GM12878 (cell line): ENCODE measurements at regions not wholly inside any gene's neighbourhood (a gene's known extent, or its start where the extent isn't known, plus 50 kb on each side); places are given as distances from the start of the nearest gene placed in this dataset.

Experiments used
- ATAC-seq: fragments of 200-7000 bp; cut with Tn5 transposase; 3 replicates; pipeline ENCODE4 v1.9.1; 2020; ENCODE audit warnings: mild to moderate bottlenecking, moderate library complexity
- BruUV-seq: library from RNA; stranded (reverse); fragments of 400-500 nt; replicated peaks from 2 replicates; lab custom pipeline; 2021; lab: Mats Ljungman, UMichigan
- CTCF ChIA-PET: fragments of 300-600 bp; sonication (Branson Sonifier 250); formaldehyde crosslinking; extraction: SDS; loops from one replicate; lab custom pipeline; 2021; ENCODE audit warnings: inconsistent platforms; lab: Yijun Ruan, JAX
- POLR2A ChIA-PET: fragments of 350-600 bp; formaldehyde crosslinking; extraction: SDS; loops from one replicate; lab custom pipeline; 2021; ENCODE audit warnings: inconsistent platforms; lab: Charles Lee
- RAD21 ChIA-PET: fragments of 300-600 bp; sonication (Branson Sonifier 250); formaldehyde crosslinking; loops from one replicate; lab custom pipeline; 2023; ENCODE audit warnings: antibody characterized with exemption; ENCODE audit not compliant: unreplicated experiment; lab: Charles Lee
- SMC1A ChIA-PET: fragments of 300-600 bp; sonication (Branson Sonifier 250); formaldehyde crosslinking; loops from one replicate; lab custom pipeline; 2023; ENCODE audit not compliant: unreplicated experiment, uncharacterized antibody; lab: Charles Lee
- DNase-seq: peaks from one replicate; pipeline ENCODE4 v3.0.0-alpha.2; 2011; ENCODE audit warnings: low read depth, low spot score
- FAIRE-seq: peaks from 3 replicates; lab custom pipeline; 2011; peaks lifted over from hg19 to GRCh38; lab: Jason Lieb, UNC
- H2AFZ ChIP-seq: 2 replicates; pipeline ENCODE4 v1.6.0; 2011; ENCODE audit warnings: low read depth, low read length, control low read depth; ENCODE audit not compliant: control insufficient read depth
- H3K27ac ChIP-seq: 2 replicates; pipeline ENCODE4 v1.5.1; 2011; ENCODE audit warnings: control low read depth; ENCODE audit not compliant: control insufficient read depth, insufficient read depth
- H3K27me3 ChIP-seq, 2 experiments: replicated peaks in 1 of 2; 2 replicates each; pipeline versions ENCODE4 v1.6.0 to v1.6.1; 2011; ENCODE audit warnings: low read length in 1 of 2; ENCODE audit not compliant: control insufficient read depth in 2 of 2, insufficient read depth in 2 of 2
- H3K36me3 ChIP-seq, 2 experiments: 2 replicates each; pipeline ENCODE4 v1.5.1; 2011; ENCODE audit warnings: low read length in 1 of 2; ENCODE audit not compliant: control insufficient read depth in 2 of 2, insufficient read depth in 2 of 2
- H3K4me1 ChIP-seq: 2 replicates; pipeline ENCODE4 v1.6.1; 2011; ENCODE audit warnings: mild to moderate bottlenecking, low read length, moderate library complexity, mixed read lengths; ENCODE audit not compliant: control insufficient read depth, insufficient read depth
- H3K4me2 ChIP-seq: 2 replicates; pipeline ENCODE4 v1.6.0; 2011; ENCODE audit warnings: control low read depth; ENCODE audit not compliant: control insufficient read depth, insufficient read depth
- H3K4me3 ChIP-seq: fragments of 200-600 bp; sonication (generic); 2 replicates; pipeline ENCODE4 v1.5.1; 2016
- H3K79me2 ChIP-seq: 2 replicates; pipeline ENCODE4 v1.6.0; 2011; ENCODE audit warnings: low read length; ENCODE audit not compliant: control insufficient read depth, insufficient read depth
- H3K9ac ChIP-seq: 2 replicates; pipeline ENCODE4 v1.8.0; 2011; ENCODE audit warnings: low read length, control low read depth, mixed read lengths; ENCODE audit not compliant: control insufficient read depth, insufficient read depth
- H3K9me3 ChIP-seq: replicated peaks from 3 replicates; pipeline ENCODE4 v1.5.1; 2011; ENCODE audit warnings: mild to moderate bottlenecking, low read length; ENCODE audit not compliant: control insufficient read depth, insufficient read depth
- H4K20me1 ChIP-seq: 2 replicates; pipeline ENCODE4 v1.6.0; 2011; ENCODE audit not compliant: control insufficient read depth, insufficient read depth
- EP300 ChIP-seq, 2 experiments: fragments of 150-350 bp in 1 of 2; IDR thresholded peaks; 2 replicates each; pipeline ENCODE4 v1.6.1; 2011 to 2012; ENCODE audit warnings: low read depth in 2 of 2, low read length in 2 of 2, borderline replicate concordance in 1 of 2, improper control_type of control experiment in 1 of 2, inconsistent platforms in 1 of 2; ENCODE audit not compliant: control insufficient read depth in 1 of 2
- MTA3 ChIP-seq: IDR thresholded peaks from 2 replicates; pipeline ENCODE4 v1.6.1; 2012; ENCODE audit warnings: low read length, inconsistent platforms, borderline replicate concordance
- MYB ChIP-seq: fragments of 150-350 bp; IDR thresholded peaks from 2 replicates; pipeline ENCODE4 v1.6.1; 2014; ENCODE audit warnings: mild to moderate bottlenecking, low read depth, low read length, borderline replicate concordance
- PML ChIP-seq: IDR thresholded peaks from 2 replicates; pipeline ENCODE4 v1.6.1; 2012; ENCODE audit warnings: low read length, inconsistent platforms
- SIN3A ChIP-seq: IDR thresholded peaks from 2 replicates; pipeline ENCODE4 v1.6.1; 2012; ENCODE audit warnings: low read depth, low read length, improper control_type of control experiment
- SRF ChIP-seq, 2 experiments: IDR thresholded peaks; 2 replicates each; pipeline ENCODE4 v1.6.1; 2011; ENCODE audit warnings: low read depth in 2 of 2, low read length in 2 of 2, mild to moderate bottlenecking in 1 of 2, moderate library complexity in 1 of 2
- TCF7 ChIP-seq: IDR thresholded peaks from 2 replicates; pipeline ENCODE4 v1.6.1; 2014; ENCODE audit warnings: antibody characterized with exemption, borderline replicate concordance
- YBX1 ChIP-seq: fragments of 450-650 bp; IDR thresholded peaks from 2 replicates; pipeline ENCODE4 v1.6.1; 2016; ENCODE audit warnings: antibody characterized with exemption
- YY1 ChIP-seq: IDR thresholded peaks from 2 replicates; pipeline ENCODE4 v1.6.1; 2011; ENCODE audit warnings: low read depth, mild to moderate bottlenecking, low read length
- ZBED1 ChIP-seq: IDR thresholded peaks from 2 replicates; pipeline ENCODE4 v1.6.1; 2016; ENCODE audit warnings: borderline replicate concordance
- ZNF207 ChIP-seq: fragments of 450-650 bp; IDR thresholded peaks from 2 replicates; pipeline ENCODE4 v1.6.1; 2014; ENCODE audit warnings: antibody characterized with exemption, mild to moderate bottlenecking, borderline replicate concordance
- ZNF24 ChIP-seq: fragments of 450-650 bp; IDR thresholded peaks from 2 replicates; pipeline ENCODE4 v1.6.1; 2017; ENCODE audit warnings: antibody characterized with exemption, mild to moderate bottlenecking
- WGBS: methylation state at CpG from one replicate; pipeline ENCODE4 v1.1.6; 2016; ENCODE audit warnings: low lambda C conversion rate; ENCODE audit not compliant: insufficient replicate concordance, insufficient coverage; ENCODE audit errors: missing lambda C conversion rate; 5-methylcytosine and 5-hydroxymethylcytosine counted together
- in situ Hi-C: fragments of 300-500 bp; cut with MboI; formaldehyde crosslinking; loops from 9 replicates; pipeline ENCODE4 v1.14.3; 2018; ENCODE audit warnings: mixed read lengths
- intact Hi-C: fragments of 100-400 bp; cut with micrococcal nuclease; formaldehyde crosslinking; loops from one replicate; pipeline ENCODE4 v1.14.2; 2022; ENCODE audit not compliant: unreplicated experiment

DNA sequence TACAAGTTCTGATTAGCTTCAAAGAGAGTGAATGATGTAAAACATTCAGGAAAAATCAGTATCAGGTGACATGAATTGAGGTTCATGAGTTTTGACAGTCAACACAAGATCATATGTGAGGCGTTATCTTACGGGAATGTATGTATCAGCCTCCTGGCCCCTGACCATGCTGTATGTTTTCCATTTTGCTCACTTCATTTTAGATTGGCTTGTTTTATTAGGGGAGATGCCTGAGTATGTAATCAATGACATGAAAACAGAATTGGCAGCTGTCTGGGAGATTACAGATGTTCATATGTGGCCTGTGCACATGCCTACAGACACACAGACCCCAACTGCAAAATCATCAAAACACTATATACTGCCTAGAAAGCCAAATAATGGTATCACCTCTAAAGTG, 168.5 kb upstream of the RND3 start:
- intact Hi-C loops (no loop called here), in situ Hi-C loops (no loop called here)
- DNase-seq = no peak
- RAD21 ChIA-PET = no interaction called here
- CTCF ChIA-PET = no interaction called here
- Histone ChIP-seq H3K4me2 (no peak overlapping the region), H3K4me3 (no peak overlapping the region), H3K9ac (no peak overlapping the region), H3K36me3 (no peaks in the 10 kb centered on the region), H3K9me3 (no peaks in the 10 kb centered on the region), H4K20me1 (no peaks in the 10 kb centered on the region), H3K4me1 (no peaks in the 10 kb centered on the region), H3K27ac (no peak overlapping the region), H3K79me2 (no peaks in the 10 kb centered on the region), H2AFZ (no peak overlapping the region), H3K27me3 (no peaks in the 10 kb centered on the region)
- SMC1A ChIA-PET = interaction anchor here (1.5 kb wide), 1 partner anchor 50 kb away, joined by 3 read pairs; no protein-coding TSS in a partner anchor
- WGBS = 89% methylated on average over 2 of the region's 2 CpGs
- TF ChIP-seq SRF (IDR thresholded peaks at IDR 0.05; ENCODE audit: low read depth in 2 of 2, low read length in 2 of 2) (no peak), YY1 (no peak), ZNF207 (no peak), YBX1 (no peak), TCF7 (no peak), PML (no peak), MYB (no peak), ZBED1 (no peak), EP300 (IDR thresholded peaks at IDR 0.05; ENCODE audit: borderline replicate concordance in 1 of 2, control insufficient read depth in 1 of 2, low read depth in 2 of 2, low read length in 2 of 2) (no peak), ZNF24 (no peak), MTA3 (no peak), SIN3A (no peak)
- no TSS peak for BruUV-seq
- POLR2A ChIA-PET = interaction anchor here (0.6 kb wide), 1 partner anchor 10 kb away, joined by 5 read pairs; no protein-coding TSS in a partner anchor
- FAIRE-seq = no peak
- ATAC-seq = no peak
